Fibroblast of skin of left quadriceps (primary cell): ENCODE measurements at regions not wholly inside any gene's neighbourhood (a gene's known extent, or its start where the extent isn't known, plus 50 kb on each side); places are given as distances from the start of the nearest gene placed in this dataset.
"Not testable (repeated sequence)": the region's sequence is repeated elsewhere in the genome, so short reads cannot be mapped to it uniquely, and the experiment has no call there.

Experiments used
- DNase-seq, 2 experiments: peaks; one replicate each; pipeline ENCODE4 v3.0.0-alpha.2; 2013; ENCODE audit warnings: low read depth in 2 of 2

DNA sequence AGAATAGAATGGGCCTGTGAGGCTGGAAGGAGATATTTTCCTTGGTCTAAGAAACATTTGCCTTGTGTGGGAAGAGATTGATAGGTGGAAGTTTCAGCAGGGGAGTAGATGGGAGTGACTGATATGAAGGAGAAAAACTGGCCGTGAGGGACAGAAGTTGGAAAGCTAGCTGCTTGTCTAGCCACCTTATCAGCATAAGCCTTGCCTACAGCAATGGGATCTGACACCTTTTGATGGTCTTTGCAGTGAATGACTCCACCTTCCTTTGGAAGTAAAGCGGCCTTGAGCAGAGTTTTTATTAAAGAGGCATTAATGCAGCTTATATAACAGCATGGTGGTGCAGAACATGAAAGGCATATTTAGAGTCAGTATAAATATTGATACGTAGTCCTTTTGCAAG, 120.1 kb upstream of the INTU start:
- DNase-seq = not testable (repeated sequence)

GRCh38 chr4:127515259-127515658, 117.5 kb upstream of the INTU start:
- DNase-seq = not testable (repeated sequence)

- no peak for DNase-seq
Measured at GRCh38 chr4:127518046-127518445, 114.7 kb upstream of the INTU start.

- no peak for DNase-seq
Measured at GRCh38 chr4:127521463-127521862, 111.3 kb upstream of the INTU start.

- DNase-seq = no peak
Measured at GRCh38 chr4:127523369-127523768, 109.4 kb upstream of the INTU start.

DNA sequence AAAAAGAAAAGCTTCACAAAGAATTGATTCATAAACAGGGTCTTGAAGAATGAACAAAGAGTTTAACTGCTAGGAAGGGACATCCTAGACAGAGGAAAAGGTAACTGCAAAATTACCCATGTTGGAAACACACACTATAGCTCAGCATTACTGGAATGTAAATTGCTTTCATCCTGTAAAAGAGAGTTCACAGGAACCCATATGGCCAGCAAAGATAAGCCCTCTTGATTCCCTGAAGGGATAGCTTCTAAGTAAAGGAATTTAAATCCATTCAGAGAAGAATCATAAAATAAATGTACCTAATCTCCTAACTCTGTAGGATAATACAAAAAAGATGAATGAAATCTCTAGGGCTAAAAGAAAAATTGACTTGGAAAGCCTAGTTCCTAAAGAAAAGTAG, 107.1 kb upstream of the INTU start:
- DNase-seq = no peak

DNA sequence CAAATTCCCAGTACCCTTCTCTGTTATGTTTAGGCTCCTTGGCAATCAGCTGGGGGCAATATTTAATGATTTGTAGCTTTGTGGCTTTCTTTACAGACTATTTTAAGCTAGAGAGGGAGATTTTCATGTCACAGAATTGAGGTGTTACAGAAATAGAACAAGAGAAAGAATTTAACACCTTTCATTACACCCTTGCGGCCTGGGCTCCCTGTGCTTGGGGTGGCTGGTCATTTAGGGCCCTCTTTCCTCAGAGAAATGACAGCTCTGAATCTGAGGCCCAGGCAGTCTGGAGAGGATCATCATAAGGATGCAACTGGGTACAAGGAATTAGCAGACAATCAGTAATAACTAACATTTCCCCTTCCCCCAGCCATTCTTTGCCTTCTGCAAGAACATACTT, 104.5 kb upstream of the INTU start:
- DNase-seq = no peak

- DNase-seq = not testable (repeated sequence)
Measured at GRCh38 chr4:127529879-127530278, 102.9 kb upstream of the INTU start.

DNA sequence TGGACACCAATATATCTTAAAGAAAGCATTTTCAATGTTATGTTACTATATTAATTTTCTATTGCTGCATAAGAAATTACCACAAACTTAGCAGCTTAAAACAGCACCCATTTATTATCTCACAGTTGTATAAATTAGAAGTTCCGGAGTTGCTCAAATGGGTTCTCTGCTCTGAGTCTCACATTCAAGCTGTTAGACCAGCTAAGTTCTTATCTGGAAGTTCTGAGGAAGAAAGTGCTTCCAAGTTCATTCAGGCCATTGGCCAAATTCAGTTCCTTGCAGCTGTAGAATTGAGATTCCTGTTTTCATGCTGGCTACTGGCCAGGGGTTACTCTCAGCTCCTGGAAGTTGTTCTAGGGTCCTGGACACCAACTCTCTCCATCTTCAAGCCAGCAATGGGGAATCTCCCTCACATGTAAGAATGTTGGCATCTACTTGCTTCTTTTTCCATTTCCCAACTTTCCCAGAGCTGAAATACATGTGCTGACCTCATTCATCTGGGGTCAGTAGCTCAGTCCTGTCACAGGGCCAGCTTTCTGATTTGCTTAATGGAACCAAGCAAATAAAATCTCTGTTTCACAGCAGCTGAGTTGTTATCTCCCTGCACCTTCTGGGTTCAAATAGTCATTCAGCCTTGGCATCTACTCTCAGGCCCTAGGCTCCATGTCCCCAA, 99.6 kb upstream of the INTU start:
- no peak for DNase-seq

- no peak for DNase-seq
Measured at GRCh38 chr4:127534041-127534825, 98.5 kb upstream of the INTU start.

GRCh38 chr4:127538016-127538415, 94.7 kb upstream of the INTU start:
- no peak for DNase-seq

DNA sequence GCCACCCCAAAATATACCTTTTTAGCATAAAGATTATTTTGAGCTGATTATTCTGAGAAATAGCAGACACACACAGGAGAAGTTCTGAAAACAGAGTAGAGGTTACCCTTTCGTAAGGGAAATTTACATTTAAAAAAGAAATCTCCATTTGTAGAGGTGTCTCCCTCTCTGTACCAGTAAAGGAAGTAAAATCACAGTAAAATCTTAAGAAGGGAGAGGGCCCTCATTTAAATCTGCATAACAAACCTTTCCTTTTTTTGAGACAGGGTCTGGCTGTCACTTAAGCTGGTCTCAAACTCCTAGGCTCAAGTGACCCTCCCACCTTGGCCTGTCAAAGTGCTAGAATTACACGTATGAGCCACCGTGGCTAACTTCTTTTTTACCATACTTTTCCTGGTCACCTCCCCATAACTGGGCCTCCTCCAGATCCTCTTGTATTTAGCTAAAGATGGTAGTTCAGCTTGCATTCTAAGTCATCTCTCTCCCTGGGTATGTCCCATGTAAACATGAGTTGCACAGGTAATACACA, 92.2 kb upstream of the INTU start:
- no peak for DNase-seq

GRCh38 chr4:127545271-127545670, 87.5 kb upstream of the INTU start:
- no peak for DNase-seq

DNA sequence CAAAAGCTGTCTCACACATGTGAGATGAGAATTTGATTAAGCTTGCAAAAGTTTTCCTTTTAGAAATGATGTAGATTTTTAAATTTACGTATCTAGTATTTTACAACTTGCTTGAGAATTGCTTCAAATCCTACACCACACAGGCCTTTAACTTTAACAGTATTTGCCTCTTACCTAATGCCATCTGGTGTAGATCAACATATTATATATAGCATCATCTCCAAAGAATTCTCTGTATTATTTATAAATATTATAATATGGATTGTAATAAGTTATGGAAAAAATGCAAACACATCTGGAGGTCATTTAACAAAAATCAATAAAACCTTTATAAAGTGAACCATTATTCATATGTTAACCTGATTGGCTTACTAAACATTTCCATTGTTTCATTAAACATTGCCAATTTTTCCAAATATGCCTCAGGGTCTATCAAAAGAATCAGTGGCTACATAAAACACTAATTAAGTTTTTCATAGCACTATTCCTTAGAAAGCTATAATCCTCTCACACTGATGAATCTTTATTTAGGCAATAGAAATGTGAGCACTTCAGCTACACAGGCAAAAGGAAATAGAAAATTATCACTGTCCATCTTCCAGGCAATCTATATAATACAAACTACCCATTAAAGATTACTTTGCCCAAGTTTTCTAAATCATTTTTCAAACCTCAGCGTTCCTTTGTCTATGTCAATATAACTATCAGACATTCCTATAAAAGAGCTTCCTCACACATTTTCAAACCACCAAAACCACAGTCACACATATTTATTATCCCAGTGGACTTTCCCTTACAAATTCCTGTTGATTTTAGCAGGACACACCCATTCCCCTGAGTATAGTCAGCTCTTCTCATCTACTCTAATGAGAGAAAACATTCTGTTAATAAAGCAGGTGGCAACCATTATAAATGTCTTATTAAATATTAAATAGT, 83.5 kb upstream of the INTU start:
- peak; percentile 29 to 49 for DNase-seq

GRCh38 chr4:127555106-127555505, 77.7 kb upstream of the INTU start:
- no peak for DNase-seq

DNA sequence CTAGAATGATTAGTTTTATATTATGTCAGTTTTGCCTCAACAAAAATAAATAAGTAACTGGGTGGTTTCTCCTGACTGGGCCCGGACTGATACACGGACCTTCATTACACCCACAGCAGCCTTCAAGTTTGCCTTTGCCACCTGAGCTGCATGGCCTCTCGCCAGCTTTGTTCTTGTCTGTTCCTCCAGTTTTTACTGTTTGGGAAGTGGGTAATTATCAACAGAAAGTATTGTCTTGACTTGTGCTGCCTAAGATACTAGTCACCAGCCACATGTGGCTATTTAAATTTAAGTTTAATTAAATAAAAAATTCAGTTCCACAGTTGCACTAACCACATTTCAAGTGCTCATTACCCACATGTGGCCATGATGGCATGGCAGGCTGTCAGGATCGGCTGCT, 74.7 kb upstream of the INTU start:
- no peak for DNase-seq

DNA sequence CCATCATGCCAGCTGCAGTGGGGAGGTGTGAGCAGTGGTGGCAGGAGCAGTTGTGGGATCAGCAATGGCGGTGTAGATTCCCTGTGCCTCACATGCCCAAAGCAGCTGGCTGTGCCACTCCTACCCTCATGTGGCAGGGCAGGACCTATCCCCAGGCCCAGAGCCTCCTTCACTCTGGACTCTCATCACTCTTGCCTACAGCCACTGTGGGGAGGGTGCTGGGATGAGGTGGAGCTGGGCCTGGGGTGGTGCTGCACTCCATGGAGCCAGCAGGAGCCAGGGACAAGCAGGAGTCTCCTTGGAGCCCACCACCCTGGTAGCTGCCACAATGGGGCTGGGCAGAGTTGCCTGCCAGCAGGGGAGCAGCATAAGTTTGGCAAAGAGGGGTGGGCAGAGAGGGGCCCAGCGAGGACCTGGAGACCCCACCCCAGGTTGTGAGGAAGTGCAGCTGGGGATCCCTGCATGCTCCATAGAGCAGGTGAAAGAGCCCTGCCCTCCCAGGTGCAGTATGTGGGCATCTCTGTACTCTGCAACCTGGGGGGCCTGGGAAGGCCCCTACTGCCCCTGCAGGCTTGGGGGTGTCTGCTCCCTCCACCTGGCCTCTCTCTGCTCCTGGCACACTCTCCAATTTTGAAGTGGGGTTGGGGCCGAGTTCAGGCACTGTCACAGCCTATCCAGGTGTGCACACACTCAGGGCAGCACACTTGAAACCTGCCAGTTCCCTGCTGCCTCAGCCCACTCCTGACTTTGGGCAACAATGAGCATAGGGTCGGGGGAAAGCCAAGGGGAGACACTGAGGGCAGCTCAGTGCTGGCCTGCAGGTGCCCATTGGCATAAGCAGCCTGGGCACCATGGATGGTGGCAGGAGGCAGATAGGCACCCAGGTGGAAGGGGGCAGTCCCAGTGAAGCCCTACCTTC, 74.0 kb upstream of the INTU start:
- DNase-seq = no peak

DNA sequence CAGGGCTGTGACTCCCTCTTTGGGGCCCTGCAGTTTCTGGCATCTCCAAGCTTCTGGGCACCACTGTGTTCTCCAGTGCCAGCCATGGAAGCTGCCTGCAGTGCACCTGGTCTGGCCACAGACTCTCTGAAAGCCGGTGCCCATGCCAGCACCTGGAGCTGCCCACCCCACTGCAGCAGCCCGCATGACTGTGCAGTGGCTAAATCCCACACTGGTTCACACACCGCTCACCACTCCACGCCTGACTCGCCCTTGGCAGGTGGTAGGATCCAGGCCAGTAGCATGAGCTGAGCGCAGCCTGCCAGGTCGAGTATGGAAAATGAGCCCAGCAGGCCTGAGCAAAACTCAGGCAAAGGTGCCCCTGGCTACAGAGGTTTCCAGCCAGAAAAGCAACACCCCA, 72.8 kb upstream of the INTU start:
- DNase-seq = no peak

GRCh38 chr4:127560755-127561154, 72.0 kb upstream of the INTU start:
- no peak for DNase-seq

- no peak for DNase-seq
Measured at GRCh38 chr4:127574643-127575042, 58.1 kb upstream of the INTU start.

GRCh38 chr4:127575888-127576287, 56.9 kb upstream of the INTU start:
- no peak for DNase-seq
